Lung (tissue), 11 donors: ENCODE measurements at regions not wholly inside any gene's neighbourhood (a gene's known extent, or its start where the extent isn't known, plus 50 kb on each side); places are given as distances from the start of the nearest gene placed in this dataset.
"Not testable (repeated sequence)": the region's sequence is repeated elsewhere in the genome, so short reads cannot be mapped to it uniquely, and the experiment has no call there.

Experiments
- ATAC-seq: fragments of 200-7000 bp; cut with Tn5 transposase; one replicate; pipeline ENCODE4 v1.9.1; 2020; ENCODE audit warnings: moderate number of reproducible peaks; ENCODE audit not compliant: insufficient read depth, low FRiP score
- DNase-seq, 3 donors: peaks; one replicate each; pipeline ENCODE4 v3.0.0-alpha.2; 2013 to 2017
- H3K27ac ChIP-seq, 2 donors: one replicate each; pipeline ENCODE4 v1.5.1; 2013; ENCODE audit warnings: mild to moderate bottlenecking in 2 of 2, moderate library complexity in 2 of 2, control low read depth in 1 of 2, inconsistent platforms in 1 of 2, low read depth in 1 of 2, low read length in 1 of 2
- H3K27me3 ChIP-seq, 3 donors: one replicate each; pipeline ENCODE4 v1.5.1; 2013; ENCODE audit warnings: low read length in 2 of 3; ENCODE audit not compliant: control insufficient read depth in 3 of 3, insufficient read depth in 3 of 3
- H3K36me3 ChIP-seq, 4 donors: one replicate each; pipeline ENCODE4 v1.5.1; 2013; ENCODE audit warnings: low read length in 4 of 4, mild to moderate bottlenecking in 1 of 4, moderate library complexity in 1 of 4; ENCODE audit not compliant: control insufficient read depth in 4 of 4, insufficient read depth in 4 of 4
- H3K4me1 ChIP-seq, 5 donors: one replicate each; pipeline ENCODE4 v1.5.1; 2013; ENCODE audit warnings: low read length in 5 of 5, mild to moderate bottlenecking in 2 of 5, moderate library complexity in 1 of 5; ENCODE audit not compliant: control insufficient read depth in 5 of 5, insufficient read depth in 5 of 5
- H3K4me3 ChIP-seq: one replicate; pipeline ENCODE4 v1.5.1; 2013; ENCODE audit warnings: mild to moderate bottlenecking, control low read depth, moderate library complexity
- H3K9ac ChIP-seq, 2 donors: one replicate each; pipeline ENCODE4 v1.5.1; 2013; ENCODE audit warnings: low read length in 2 of 2, control low read depth in 1 of 2; ENCODE audit not compliant: insufficient read depth in 1 of 2
- H3K9me3 ChIP-seq, 4 donors: one replicate each; pipeline ENCODE4 v1.5.1; 2013; ENCODE audit warnings: low read length in 3 of 4, mild to moderate bottlenecking in 1 of 4, moderate library complexity in 1 of 4; ENCODE audit not compliant: control insufficient read depth in 4 of 4, insufficient read depth in 3 of 4
- WGBS, 2 donors: extraction: QIAGEN DNeasy Blood & Tissue Kit; methylation state at CpG; one replicate each; pipeline ENCODE4 v1.1.7; 2013; 5-methylcytosine and 5-hydroxymethylcytosine counted together
- TF ChIP-seq, protein P1 (sequence below): IDR thresholded peaks from 2 replicates; pipeline ENCODE4 v1.5.1; 2012; ENCODE audit warnings: mild to moderate bottlenecking; ENCODE audit errors: control extremely low read depth, extremely low read depth
- donor health status: control.
- donor health status: control.
- donor health status: Bipolar disorder and iron deficiency.
- donor health status: healthy.
- donor health status: DM: yes; HTN: yes; CAD: no.

DNA sequence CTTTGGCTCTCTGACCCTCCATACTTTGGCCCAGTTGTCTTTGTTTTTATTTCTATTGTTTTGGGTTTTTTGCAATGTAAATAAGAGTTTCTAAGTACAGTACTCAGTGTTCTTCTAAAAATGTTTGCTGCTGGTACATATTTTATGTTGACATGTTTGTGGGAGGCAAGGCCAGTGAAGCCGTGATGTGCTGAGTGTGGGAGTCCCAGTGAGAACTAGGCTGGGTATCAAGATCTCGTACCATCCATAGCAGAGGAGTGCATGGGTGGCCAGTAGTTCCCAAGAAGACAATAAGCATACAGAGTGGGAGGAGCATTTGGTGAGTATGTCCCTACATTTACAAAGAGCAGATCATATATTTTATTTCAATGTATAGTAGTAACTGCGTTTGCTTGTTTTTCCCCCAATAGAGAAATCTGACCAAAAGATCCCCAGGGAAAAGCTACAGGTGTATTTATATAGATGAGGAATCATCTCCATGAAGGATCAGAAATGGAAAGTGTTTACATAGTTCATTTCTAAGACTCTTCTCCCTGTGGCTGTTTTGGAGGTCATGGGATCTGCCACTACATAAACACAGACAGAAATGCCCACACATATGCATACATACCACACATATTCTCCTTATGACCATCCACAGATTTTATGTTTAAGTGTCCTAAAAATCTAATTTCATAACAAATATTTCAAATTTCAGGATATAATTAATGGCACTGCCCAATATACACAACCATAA lies 285.9 kb downstream of the ALDH8A1 start:
- ATAC-seq (no peak), DNase-seq (no peak)
- Histone ChIP-seq H3K9ac (no peak overlapping the region), H3K4me3 (no peak overlapping the region), H3K9me3 (no peaks in the 10 kb centered on the region), H3K27ac (no peak overlapping the region), H3K36me3 (no peaks in the 10 kb centered on the region), H3K4me1 (peaks cover 0 to 6% (median 0%) of the 10 kb centered on the region in 5 donors), H3K27me3 (no peaks in the 10 kb centered on the region)
- 91 to 95% methylated on average over 3 of the region's 3 CpGs for WGBS, 2 donors
- TF ChIP-seq, protein P1, sequence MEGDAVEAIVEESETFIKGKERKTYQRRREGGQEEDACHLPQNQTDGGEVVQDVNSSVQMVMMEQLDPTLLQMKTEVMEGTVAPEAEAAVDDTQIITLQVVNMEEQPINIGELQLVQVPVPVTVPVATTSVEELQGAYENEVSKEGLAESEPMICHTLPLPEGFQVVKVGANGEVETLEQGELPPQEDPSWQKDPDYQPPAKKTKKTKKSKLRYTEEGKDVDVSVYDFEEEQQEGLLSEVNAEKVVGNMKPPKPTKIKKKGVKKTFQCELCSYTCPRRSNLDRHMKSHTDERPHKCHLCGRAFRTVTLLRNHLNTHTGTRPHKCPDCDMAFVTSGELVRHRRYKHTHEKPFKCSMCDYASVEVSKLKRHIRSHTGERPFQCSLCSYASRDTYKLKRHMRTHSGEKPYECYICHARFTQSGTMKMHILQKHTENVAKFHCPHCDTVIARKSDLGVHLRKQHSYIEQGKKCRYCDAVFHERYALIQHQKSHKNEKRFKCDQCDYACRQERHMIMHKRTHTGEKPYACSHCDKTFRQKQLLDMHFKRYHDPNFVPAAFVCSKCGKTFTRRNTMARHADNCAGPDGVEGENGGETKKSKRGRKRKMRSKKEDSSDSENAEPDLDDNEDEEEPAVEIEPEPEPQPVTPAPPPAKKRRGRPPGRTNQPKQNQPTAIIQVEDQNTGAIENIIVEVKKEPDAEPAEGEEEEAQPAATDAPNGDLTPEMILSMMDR, result no peak

DNA sequence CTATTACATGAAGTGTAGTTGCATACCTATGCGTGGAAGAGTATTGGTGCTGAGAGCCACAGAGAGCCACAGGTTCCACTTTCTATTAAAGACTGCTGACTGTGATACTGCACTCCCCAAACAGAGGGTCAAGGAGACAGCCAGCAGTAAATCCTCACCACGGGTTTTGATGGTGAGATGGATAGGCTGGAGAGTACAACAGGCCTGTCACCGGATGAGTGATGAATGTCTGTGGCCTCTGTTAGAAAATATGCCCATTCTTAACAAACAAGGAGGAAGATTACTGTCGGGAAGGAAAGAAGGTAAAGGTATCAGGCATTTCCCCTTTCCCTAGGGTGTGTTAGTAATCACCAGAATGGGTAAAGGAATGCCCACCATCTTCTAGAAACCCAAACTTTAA lies 286.5 kb downstream of the ALDH8A1 start:
- Histone ChIP-seq H3K4me1 (peaks cover 0 to 6% (median 2%) of the 10 kb centered on the region in 5 donors), H3K4me3 (no peak overlapping the region), H3K27ac (no peak overlapping the region), H3K27me3 (no peaks in the 10 kb centered on the region), H3K36me3 (no peaks in the 10 kb centered on the region), H3K9ac (no peak overlapping the region), H3K9me3 (no peaks in the 10 kb centered on the region)
- no peak for DNase-seq
- WGBS, 2 donors, result 76 to 82% methylated on average over 4 of the region's 4 CpGs
- no peak for ATAC-seq
- TF ChIP-seq, protein P1, result no peak

DNA sequence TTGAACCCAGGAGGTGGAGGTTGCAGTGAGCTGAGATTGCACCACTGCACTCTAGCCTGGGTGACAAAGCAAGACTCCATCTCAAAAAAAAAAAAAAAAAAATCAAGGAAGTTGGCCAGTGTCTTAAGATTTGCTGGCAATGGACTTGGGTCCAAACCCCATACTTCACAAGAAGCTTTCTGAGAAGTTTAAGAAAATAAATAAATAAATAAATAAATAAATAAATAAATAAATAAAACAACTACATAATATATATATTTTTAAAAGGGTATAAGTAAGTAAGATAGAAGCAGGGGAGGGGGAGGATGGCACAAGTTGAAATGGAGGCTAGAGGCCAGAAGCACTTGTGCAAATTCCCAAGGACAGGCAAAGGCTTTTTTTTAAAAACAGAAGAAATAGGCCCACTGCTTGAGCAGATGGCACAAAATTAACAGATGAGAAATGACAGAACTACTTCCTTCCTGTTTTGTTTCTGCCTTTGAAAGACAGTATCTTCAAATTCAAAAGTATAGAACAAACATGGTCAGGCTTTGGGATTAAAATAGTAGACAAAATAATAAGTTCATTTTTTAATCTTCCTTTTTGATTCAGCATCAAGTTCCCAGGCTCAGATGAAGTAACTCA lies 287.7 kb downstream of the ALDH8A1 start:
- Histone ChIP-seq H3K9me3 (no peaks in the 10 kb centered on the region), H3K36me3 (no peaks in the 10 kb centered on the region), H3K4me1 (peaks cover 0 to 6% (median 2%) of the 10 kb centered on the region in 5 donors), H3K9ac (no peak overlapping the region), H3K27me3 (no peaks in the 10 kb centered on the region), H3K27ac (no peak overlapping the region), H3K4me3 (no peak overlapping the region)
- DNase-seq (no peak), ATAC-seq (no peak)
- TF ChIP-seq, protein P1, result no peak

DNA sequence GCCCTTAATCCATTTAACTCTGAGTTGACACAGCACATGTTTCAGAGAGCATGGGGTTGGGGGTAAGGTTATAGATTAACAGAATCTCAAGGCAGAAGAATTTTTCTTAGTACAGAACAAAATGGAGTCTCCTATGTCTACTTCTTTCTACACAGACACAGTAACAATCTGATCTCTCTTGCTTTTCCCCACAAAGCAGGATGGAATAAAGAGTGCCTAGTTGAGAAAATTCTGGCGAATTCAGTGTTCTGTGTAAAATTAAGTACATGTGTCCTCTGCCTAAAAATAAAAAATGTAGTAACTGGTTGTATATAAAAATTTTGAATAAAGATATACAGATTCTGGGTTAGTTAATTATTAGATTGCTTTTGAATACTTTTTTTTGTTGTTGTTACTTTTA lies 290.0 kb downstream of the ALDH8A1 start:
- not testable (repeated sequence) for H3K4me1 ChIP-seq, H3K36me3 ChIP-seq, H3K27me3 ChIP-seq, H3K4me3 ChIP-seq, H3K9ac ChIP-seq, DNase-seq, H3K9me3 ChIP-seq, H3K27ac ChIP-seq, ATAC-seq
- WGBS, 2 donors, result 86 to 95% methylated on average over 1 of the region's 1 CpG
